ENCODE measurements at regions not wholly inside any gene's neighbourhood (a gene's known extent, or its start where the extent isn't known, plus 50 kb on each side); places are given as distances from the start of the nearest gene placed in this dataset.

DNA sequence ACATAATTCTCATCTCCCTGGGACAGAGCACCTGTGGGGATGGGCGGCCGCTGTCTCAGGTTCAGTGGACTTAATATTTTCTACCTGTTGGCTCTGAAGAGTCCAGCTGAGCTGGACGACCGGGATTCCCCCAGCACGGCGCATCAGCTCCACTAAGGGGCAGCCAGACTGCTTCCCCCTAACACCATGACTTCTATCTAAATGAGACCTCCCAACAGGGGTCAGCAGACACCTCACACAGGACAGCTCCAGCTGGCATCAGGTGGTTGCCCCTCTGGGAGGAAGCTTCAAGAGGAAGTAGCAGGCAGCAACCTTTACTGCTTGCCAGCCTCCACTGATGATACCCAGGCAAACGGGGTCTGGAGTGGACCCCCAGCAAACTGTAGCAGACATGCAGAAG is 226.0 kb upstream of the DSEL start:
- DNase-seq (ENCODE audit: low spot score): no peak

DNA sequence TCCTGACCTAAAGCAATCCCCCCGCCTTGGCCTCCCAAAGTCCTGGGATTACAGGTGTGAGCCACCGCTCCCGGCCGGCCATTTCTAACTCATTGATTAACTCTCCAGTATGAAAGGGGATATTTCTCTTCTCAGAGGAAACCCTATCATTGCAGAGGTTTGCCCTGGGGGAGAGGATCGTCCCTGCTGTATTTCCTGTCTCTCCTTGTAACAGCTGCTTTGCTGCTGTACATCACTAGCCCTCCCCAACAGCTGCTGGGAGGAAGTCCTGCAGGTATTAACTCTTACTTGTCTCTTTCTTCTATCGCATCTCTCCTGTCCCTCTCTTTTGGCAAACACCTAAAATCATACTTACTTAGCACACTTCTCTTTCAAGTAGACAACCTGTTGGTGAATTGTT is 219.0 kb upstream of the DSEL start:
- DNase-seq (ENCODE audit: low spot score): no peak

DNA sequence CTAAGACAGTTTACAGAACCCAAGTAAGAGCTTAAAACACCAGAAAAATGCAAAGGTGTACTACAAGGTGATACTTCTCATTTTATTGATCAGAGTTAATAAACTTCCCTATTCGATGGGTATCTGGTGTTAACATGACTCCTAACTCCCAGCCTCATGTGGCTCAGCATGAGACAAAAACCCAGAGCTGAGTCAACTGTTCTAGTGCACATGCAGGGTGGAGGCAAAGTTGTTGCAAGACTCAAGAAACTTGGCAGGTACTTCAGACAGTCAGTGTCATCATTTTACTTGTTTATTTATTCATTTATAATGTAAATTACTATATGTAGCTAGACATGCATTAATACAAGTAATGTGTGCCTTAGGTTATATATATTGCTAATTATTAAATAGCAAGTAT is 216.6 kb upstream of the DSEL start:
- no peak for DNase-seq (ENCODE audit: low spot score)

GRCh38 chr18:67731851-67732250 is 215.3 kb upstream of the DSEL start:
- DNase-seq (ENCODE audit: low spot score): no peak

GRCh38 chr18:67730886-67731285 is 214.4 kb upstream of the DSEL start:
- DNase-seq (ENCODE audit: low spot score): no peak

DNA sequence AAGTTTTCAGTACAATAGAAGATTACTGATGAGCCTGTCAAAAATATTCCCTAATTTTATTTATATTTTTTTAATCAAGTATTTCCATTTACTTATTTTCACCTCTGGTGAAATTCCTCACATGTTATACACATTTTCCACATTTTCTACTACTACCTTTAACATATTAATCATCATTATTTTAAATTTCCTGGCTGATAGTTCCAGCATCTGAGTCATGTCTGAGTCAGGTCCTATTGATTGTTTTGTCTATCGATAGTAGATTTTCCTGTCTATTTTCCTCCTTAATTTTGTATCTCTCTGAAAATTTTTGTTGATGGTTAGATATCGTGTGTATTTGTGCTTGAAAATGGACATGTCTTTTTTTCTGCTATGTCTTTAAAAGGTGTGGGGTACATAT is 211.8 kb upstream of the DSEL start:
- DNase-seq (ENCODE audit: low spot score): no peak

DNA sequence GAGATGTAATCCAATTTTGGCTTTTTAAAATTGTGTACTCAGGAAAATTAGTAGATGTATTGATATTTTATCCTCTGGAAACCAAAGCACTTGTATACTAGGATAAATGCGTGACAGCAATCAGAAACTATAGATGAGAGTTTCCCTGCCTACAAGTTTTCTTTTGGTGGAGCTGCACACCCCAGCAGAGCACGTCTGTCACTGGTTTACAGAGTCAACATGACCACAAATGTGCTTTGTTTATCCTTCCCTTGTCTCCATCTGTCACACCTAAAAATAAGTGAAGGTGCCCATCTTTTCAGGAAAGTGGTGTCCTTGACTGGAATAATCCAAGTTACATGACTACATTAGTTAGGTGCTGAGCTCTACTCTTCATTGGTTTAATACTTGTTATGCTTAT is 210.4 kb upstream of the DSEL start:
- no peak for DNase-seq (ENCODE audit: low spot score)

DNA sequence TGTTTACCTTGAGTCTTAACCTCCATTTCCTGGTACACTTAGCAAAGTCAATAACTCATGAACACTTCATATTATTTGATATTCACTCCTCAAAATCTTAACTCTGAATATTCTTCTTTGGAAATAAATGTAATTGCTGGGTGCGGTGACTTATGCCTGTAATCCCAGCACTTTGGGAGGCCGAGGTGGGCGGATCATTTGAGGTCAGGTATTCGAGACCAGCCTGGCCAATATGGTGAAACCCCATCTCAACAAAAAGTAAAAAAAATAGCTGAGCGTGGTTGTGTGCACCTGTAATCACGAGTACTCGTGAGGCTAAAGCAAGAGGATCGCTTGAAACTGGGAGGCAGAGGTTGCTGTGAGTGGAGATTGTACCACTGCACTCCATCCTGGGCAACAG is 201.3 kb upstream of the DSEL start:
- DNase-seq (ENCODE audit: low spot score): no peak

DNA sequence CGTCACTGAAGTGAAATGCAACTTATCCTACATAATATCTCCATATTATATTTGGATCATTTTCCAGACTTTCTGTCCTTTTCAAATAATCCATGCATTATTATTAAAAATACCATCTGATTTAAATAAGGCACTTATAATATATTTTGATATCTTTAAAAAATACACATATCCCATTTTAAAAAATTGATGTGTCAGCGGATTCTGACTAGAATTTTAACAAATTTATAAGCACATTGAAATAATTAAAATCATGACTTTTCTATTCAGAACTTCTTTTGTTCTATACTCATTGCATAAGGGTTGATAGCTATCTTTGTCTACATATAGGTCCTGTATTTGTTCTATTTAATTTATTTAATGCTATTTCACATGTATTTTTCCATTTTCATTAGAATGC is 199.0 kb upstream of the DSEL start:
- no peak for DNase-seq (ENCODE audit: low spot score)

GRCh38 chr18:67710639-67711038 is 194.1 kb upstream of the DSEL start:
- DNase-seq (ENCODE audit: low spot score): no peak

- DNase-seq (ENCODE audit: low spot score): no peak
Measured at GRCh38 chr18:67705748-67706147, 189.2 kb upstream of the DSEL start.

DNA sequence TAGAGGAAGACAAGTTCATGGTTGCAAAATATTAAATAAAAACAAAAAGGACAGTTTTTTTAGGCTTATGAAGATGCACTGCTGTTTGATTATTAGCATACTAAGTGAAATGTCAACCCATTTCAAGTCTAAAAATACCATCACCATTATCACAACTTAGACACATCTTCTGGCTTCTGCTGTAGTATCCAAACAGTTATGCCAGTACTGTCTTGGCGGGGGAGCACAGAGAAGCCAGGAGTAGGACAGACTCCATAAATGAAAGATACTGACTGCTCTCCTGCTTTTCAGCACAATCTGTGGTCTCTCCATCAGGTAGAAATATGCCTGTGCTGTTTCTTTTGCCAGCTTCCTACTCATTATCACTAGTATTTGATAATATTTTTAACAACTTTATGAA is 179.2 kb upstream of the DSEL start:
- no peak for DNase-seq (ENCODE audit: low spot score)

GRCh38 chr18:67694787-67695186 is 178.3 kb upstream of the DSEL start:
- no peak for DNase-seq (ENCODE audit: low spot score)

DNA sequence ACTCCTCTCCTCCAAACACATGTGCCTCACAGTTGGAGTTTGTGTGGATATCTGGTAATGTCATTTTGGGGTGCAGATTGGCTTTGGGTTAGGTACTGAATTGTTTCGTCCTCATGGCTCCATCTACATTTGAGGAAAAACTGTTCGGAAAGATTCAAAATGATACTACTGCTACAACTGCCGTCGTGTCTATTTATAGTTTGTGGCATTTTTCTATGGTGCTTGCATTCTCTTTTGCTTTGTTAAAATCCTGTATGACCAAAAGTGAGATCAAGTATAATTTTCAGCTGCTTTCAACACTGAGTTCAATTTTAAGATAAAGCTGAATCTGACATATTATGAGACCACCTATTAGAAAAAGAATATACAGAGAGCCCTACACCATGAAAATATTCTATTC is 176.3 kb upstream of the DSEL start:
- no peak for DNase-seq (ENCODE audit: low spot score)

- no peak for DNase-seq (ENCODE audit: low spot score)
Measured at GRCh38 chr18:67682516-67682915, 166.0 kb upstream of the DSEL start.

- DNase-seq (ENCODE audit: low spot score): no peak
Measured at GRCh38 chr18:67677489-67677888, 161.0 kb upstream of the DSEL start.

DNA sequence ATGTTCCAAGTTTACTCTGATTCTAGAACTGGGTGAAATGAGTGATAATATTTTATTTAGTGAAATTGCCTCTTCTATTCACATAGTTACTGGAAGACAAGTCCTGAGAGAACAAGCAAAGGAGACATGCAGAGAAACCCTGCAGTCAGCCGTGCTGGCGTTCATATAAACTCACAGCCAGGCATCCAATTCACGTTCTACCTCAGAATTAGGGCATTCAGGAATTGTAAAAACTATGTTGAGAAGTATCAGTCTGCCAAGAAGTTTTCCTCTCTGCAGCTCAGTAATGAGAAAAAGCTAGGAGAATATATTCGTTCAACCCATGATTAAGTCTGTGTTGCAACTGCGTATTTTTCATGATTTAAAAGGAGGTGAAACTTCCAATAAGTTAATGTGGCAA is 156.2 kb upstream of the DSEL start:
- DNase-seq (ENCODE audit: low spot score): no peak

GRCh38 chr18:67672155-67672554 is 155.6 kb upstream of the DSEL start:
- DNase-seq (ENCODE audit: low spot score): no peak

GRCh38 chr18:67670024-67670543 is 153.6 kb upstream of the DSEL start:
- no peak for DNase-seq (ENCODE audit: low spot score)

DNA sequence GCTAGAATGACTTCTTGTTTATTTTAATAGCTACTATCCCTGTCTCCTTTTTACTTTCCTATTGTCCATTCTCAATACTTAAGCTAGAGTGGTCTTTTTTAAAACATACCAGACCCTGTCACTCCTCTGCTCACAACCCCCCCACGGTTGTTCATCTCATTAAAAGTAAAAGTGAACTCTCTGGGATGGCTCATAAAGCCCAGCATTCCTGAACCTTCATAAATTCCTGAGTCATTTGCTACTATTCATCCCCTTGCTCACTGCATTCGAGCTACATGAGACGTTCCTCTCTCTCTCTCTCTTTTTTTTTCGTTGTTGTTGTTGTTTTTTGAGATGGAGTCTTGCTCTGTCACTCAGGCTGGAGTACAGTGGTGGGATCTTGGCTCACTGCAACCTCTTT is 148.7 kb upstream of the DSEL start:
- no peak for DNase-seq (ENCODE audit: low spot score)

- no peak for DNase-seq (ENCODE audit: low spot score)
Measured at GRCh38 chr18:67662996-67663395, 146.5 kb upstream of the DSEL start.

- DNase-seq (ENCODE audit: low spot score): no peak
Measured at GRCh38 chr18:67661555-67661954, 145.0 kb upstream of the DSEL start.

DNA sequence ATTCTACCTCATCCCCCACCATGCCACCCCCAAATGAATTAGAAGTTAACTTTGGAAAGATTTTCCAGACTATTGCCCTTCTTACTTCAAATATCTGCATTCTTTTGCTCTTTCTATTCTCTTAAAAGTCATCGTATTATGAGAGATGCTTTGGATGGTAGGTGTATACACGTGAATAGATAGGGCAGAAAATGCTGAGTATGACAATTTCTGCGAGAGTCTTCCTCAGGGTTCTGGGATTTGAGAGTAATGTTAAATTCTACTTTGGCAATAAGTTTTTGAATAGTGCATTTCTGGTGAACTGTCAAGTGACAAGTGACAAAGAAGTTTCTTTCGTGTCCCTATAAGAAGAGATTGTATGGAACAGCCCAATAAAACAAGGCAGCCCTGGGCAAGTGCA is 137.6 kb upstream of the DSEL start:
- DNase-seq (ENCODE audit: low spot score): no peak

DNA sequence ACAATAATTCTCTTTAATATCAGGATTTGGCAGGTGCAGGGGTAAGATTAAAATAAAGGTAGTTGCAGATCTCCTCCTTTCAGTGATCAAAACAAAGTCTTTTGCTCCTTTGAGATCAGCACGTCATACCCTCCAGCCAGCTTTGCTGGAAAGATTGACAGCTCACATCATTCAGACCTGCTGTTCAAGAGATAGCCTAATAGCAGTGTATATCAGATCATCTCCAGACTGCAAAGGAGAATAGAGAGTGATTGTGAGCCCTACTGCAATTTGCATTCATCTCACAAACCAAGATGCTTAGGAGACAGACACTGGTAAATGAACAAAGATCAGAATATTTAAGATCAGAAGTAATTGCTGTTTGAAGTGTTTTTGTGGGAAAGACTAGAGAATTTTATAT is 135.8 kb upstream of the DSEL start:
- DNase-seq (ENCODE audit: low spot score): no peak

GRCh38 chr18:67651438-67651837 is 134.9 kb upstream of the DSEL start:
- no peak for DNase-seq (ENCODE audit: low spot score)

Data from germinal center (tissue), 1 donor.